ENCODE measurements at regions not wholly inside any gene's neighbourhood (a gene's known extent, or its start where the extent isn't known, plus 50 kb on each side); places are given as distances from the start of the nearest gene placed in this dataset.

DNA sequence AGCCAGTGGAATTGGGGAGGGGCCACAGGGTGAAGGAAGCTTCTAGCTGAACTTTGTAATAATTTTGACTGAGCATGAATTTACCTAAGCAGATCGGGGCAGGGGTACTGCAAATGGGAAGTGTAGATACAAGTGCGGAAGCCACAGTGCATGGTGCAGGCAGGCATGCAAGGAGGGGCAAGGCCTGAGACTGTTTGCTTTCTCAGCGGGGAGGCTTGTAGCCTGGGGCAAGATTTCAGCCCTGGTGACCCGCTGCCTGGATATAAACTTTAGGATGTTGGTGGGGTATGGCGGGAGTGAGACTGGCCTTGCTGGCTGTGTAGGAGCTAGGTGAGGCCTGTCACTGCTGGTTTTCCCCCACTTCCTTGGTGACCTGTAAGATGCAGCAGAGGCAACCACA, 266.4 kb upstream of the PREP start:
- no peaks in the 10 kb centered on the region for H3K4me1 ChIP-seq
- H3K36me3 ChIP-seq = no peaks in the 10 kb centered on the region
- no peak overlapping the region for H3K4me3 ChIP-seq (ENCODE audit: low read depth, low read length)
- DNase-seq = no peak
- TF ChIP-seq CTCF (IDR thresholded peaks at IDR 0.05; ENCODE audit: low read depth, low read length) = no peak
- no peaks in the 10 kb centered on the region; the same call in 1 of the 2 replicates for H3K9me3 ChIP-seq
- H3K27me3 ChIP-seq = peaks cover 6% of the 10 kb centered on the region; the same call in 1 of the 2 replicates

DNA sequence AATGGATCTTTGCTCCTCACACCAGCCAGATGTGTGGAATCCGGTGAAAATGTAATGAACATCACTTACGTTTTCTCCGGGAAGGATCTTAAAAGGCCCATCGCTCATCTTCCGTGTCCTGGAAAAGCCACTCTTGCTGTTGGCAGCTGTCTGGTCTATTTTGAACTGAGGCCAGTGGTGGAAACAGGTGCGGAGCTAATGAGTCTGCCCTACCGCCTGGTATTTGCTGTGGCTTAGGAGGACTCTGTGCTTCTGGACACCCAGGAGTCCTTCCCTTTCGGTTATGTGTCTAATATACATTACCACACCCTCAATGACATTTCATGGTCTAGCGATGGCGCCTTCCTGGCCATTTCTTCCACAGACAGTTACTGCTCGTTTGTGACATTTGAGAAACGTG, 264.2 kb upstream of the PREP start:
- Histone ChIP-seq H3K4me3 (ENCODE audit: low read depth, low read length) (no peak overlapping the region), H3K9me3 (no peaks in the 10 kb centered on the region; the same call in 1 of the 2 replicates), H3K27me3 (peaks cover 6% of the 10 kb centered on the region; the same call in 1 of the 2 replicates), H3K36me3 (no peaks in the 10 kb centered on the region), H3K4me1 (no peaks in the 10 kb centered on the region)
- no peak for DNase-seq
- TF ChIP-seq CTCF (IDR thresholded peaks at IDR 0.05; ENCODE audit: low read depth, low read length) = no peak

- H3K36me3 ChIP-seq = no peaks in the 10 kb centered on the region
- no peaks in the 10 kb centered on the region for H3K4me1 ChIP-seq
- no peak overlapping the region for H3K4me3 ChIP-seq (ENCODE audit: low read depth, low read length)
- peaks cover 6% of the 10 kb centered on the region; the same call in 1 of the 2 replicates for H3K27me3 ChIP-seq
- no peaks in the 10 kb centered on the region; the same call in 1 of the 2 replicates for H3K9me3 ChIP-seq
- no peak for TF ChIP-seq CTCF (IDR thresholded peaks at IDR 0.05; ENCODE audit: low read depth, low read length)
- DNase-seq = no peak
Observed at GRCh38 chr6:105664931-105665330, 262.0 kb upstream of the PREP start.

DNA sequence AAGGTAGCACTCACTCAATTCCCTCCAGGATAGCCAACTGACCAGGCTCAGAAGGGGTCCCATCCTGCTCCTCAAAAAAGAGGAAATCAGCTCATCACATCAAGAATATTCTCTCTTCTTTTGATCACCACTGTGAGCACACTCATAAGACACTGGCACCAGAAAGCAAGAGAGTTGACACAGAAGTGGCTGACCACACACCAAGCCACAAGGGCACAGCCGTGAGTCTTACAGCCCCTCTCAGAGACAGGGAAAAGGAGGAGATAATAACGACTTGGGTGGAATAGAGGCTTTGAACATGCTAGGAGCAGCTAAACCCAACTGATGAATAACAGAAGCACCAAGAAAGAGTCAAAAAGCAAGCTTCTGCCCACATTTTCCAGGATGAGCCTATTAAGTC, 249.1 kb upstream of the PREP start:
- no peaks in the 10 kb centered on the region for H3K36me3 ChIP-seq
- H3K27me3 ChIP-seq = peaks cover 30% of the 10 kb centered on the region
- H3K4me3 ChIP-seq (ENCODE audit: low read depth, low read length) = no peak overlapping the region
- no peak for TF ChIP-seq CTCF (IDR thresholded peaks at IDR 0.05; ENCODE audit: low read depth, low read length)
- H3K9me3 ChIP-seq = no peaks in the 10 kb centered on the region
- H3K4me1 ChIP-seq = no peaks in the 10 kb centered on the region
- DNase-seq = no peak

DNA sequence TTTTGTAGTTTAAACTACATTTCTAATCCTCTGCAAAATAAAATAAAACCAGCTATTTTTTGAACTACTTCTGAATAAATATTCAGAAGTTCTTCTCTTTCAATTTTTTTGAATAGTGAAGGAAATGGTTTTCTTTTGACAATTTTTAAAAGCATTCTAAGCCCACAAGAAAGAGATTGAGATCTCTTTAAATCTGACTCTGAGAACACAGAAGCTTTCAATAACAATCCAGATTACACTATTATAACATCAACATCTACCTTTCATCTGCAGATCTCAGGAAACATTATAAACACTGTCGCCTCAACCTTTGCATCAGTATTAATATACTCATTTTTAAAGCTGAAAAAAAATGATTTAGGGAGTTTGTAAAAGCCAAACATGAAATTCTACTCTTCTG, 247.5 kb upstream of the PREP start:
- Histone ChIP-seq H3K4me1 (no peaks in the 10 kb centered on the region), H3K27me3 (peaks cover 43% of the 10 kb centered on the region), H3K36me3 (no peaks in the 10 kb centered on the region), H3K9me3 (no peaks in the 10 kb centered on the region), H3K4me3 (ENCODE audit: low read depth, low read length) (no peak overlapping the region)
- no peak for DNase-seq
- no peak for TF ChIP-seq CTCF (IDR thresholded peaks at IDR 0.05; ENCODE audit: low read depth, low read length)

DNA sequence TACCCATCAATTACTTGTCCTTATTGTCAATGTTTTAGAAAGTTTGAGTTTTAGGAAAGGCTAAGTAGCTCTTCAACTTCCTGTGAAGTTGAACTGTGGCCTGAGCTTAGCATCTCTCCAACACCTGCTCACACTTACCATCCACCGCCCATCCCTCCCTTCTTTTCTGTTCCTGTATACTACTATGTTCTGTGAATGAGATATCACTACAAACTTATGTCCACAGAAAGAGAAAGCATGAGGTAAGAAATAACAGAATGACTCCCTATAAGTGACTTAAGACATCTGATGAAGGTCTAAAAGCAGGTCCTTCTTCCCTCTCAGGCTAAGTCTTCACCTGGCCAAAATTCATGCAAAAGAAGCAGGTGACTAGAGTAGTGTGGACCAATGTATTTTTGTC, 246.3 kb upstream of the PREP start:
- Histone ChIP-seq H3K4me3 (ENCODE audit: low read depth, low read length) (no peak overlapping the region), H3K9me3 (no peaks in the 10 kb centered on the region), H3K27me3 (peaks cover 49% of the 10 kb centered on the region), H3K36me3 (no peaks in the 10 kb centered on the region), H3K4me1 (no peaks in the 10 kb centered on the region)
- TF ChIP-seq CTCF (IDR thresholded peaks at IDR 0.05; ENCODE audit: low read depth, low read length) = no peak
- no peak for DNase-seq
